Fibroblast of lung (primary cell): ENCODE measurements at regions not wholly inside any gene's neighbourhood (a gene's known extent, or its start where the extent isn't known, plus 50 kb on each side); places are given as distances from the start of the nearest gene placed in this dataset.

Source experiments
- EZH2 ChIP-seq: IDR thresholded peaks from 2 replicates; pipeline ENCODE4 v1.5.1; 2012; ENCODE audit warnings: low read length, control low read depth, mild to moderate bottlenecking; ENCODE audit errors: missing control alignments
- TF ChIP-seq, protein P1 (sequence below), 2 donors: IDR thresholded peaks in 1 of 2; conservative IDR thresholded peaks in 1 of 2; 1 replicate in 1 of 2; 2 replicates in 1 of 2; pipeline ENCODE4 v1.5.1; 2011 to 2012; ENCODE audit warnings: low read length in 2 of 2, control low read depth in 1 of 2, inconsistent platforms in 1 of 2, low read depth in 1 of 2, mild to moderate bottlenecking in 1 of 2

DNA sequence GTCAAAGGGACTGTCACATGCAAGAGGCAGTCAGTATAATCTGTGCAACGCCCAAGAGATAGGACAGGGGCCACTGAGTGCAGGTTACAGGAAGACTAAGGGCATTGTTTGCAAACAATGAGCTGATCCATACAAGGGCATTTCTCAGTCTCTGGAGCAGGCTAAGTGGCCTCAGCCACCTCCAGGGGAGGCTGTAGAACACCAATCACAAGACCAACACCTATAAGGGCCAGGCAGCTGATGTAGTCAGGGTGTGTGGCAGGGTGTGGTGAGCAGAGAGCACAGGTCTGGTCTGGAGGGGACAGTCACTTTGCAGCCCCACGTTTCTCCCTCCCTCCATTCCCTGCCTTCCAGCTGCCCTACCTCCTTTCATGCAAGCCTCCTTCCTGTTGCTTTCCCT is 83.2 kb upstream of the ADRA1B start:
- TF ChIP-seq, protein P1, sequence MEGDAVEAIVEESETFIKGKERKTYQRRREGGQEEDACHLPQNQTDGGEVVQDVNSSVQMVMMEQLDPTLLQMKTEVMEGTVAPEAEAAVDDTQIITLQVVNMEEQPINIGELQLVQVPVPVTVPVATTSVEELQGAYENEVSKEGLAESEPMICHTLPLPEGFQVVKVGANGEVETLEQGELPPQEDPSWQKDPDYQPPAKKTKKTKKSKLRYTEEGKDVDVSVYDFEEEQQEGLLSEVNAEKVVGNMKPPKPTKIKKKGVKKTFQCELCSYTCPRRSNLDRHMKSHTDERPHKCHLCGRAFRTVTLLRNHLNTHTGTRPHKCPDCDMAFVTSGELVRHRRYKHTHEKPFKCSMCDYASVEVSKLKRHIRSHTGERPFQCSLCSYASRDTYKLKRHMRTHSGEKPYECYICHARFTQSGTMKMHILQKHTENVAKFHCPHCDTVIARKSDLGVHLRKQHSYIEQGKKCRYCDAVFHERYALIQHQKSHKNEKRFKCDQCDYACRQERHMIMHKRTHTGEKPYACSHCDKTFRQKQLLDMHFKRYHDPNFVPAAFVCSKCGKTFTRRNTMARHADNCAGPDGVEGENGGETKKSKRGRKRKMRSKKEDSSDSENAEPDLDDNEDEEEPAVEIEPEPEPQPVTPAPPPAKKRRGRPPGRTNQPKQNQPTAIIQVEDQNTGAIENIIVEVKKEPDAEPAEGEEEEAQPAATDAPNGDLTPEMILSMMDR (conservative IDR thresholded peaks at IDR 0.05 in 1 of 2, IDR thresholded peaks at IDR 0.05 in 1 of 2; ENCODE audit: low read depth in 1 of 2, low read length in 2 of 2), result no peak
- TF ChIP-seq EZH2, result no peak
